IMR-90 (cell line): ENCODE measurements at regions not wholly inside any gene's neighbourhood (a gene's known extent, or its start where the extent isn't known, plus 50 kb on each side); places are given as distances from the start of the nearest gene placed in this dataset.

Experiments
- CEBPB ChIP-seq: IDR thresholded peaks from 2 replicates; pipeline ENCODE4 v1.6.1; 2012; ENCODE audit warnings: low read depth, low read length, improper control_type of control experiment
- POLR2A ChIP-seq: IDR thresholded peaks from 2 replicates; pipeline ENCODE4 v1.6.1; 2012; ENCODE audit warnings: mild to moderate bottlenecking, low read depth, low read length
- TF ChIP-seq, protein P1 (sequence below): conservative IDR thresholded peaks from 2 replicates; pipeline ENCODE4 v1.5.1; 2012; ENCODE audit warnings: mild to moderate bottlenecking, low read depth, low read length, improper control_type of control experiment

DNA sequence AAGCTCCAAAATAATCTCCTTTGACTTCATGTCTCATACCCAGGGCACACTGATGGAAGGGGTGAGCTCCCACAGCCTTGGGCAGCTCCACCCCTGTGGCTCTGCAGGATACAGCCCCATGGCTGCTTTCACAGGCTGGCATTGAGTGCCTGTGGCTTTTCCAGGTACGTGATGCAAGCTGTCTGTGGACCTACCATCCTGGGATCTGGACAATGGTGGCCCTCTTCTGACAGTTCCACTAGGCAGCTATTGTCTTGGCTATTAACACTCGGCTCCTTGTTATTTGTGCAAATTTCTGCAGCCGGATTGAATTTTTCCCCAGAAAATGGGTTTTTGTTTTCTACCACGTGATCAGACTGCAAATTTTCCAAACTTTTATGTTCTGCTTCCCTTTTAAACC, 634.2 kb downstream of the TSN start:
- no peak for TF ChIP-seq POLR2A
- TF ChIP-seq, protein P1, sequence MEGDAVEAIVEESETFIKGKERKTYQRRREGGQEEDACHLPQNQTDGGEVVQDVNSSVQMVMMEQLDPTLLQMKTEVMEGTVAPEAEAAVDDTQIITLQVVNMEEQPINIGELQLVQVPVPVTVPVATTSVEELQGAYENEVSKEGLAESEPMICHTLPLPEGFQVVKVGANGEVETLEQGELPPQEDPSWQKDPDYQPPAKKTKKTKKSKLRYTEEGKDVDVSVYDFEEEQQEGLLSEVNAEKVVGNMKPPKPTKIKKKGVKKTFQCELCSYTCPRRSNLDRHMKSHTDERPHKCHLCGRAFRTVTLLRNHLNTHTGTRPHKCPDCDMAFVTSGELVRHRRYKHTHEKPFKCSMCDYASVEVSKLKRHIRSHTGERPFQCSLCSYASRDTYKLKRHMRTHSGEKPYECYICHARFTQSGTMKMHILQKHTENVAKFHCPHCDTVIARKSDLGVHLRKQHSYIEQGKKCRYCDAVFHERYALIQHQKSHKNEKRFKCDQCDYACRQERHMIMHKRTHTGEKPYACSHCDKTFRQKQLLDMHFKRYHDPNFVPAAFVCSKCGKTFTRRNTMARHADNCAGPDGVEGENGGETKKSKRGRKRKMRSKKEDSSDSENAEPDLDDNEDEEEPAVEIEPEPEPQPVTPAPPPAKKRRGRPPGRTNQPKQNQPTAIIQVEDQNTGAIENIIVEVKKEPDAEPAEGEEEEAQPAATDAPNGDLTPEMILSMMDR: no peak
- no peak for TF ChIP-seq CEBPB
